Parathyroid adenoma (tissue), 2 donors: ENCODE measurements at regions not wholly inside any gene's neighbourhood (a gene's known extent, or its start where the extent isn't known, plus 50 kb on each side); places are given as distances from the start of the nearest gene placed in this dataset.

ENCODE experiments used
- H2AFZ ChIP-seq: fragments of 300-600 bp; sonication (generic); one replicate; pipeline ENCODE4 v1.7.0; 2017; ENCODE audit warnings: antibody characterized with exemption, mild to moderate bottlenecking
- H3K27ac ChIP-seq: fragments of 300-600 bp; sonication (generic); one replicate; pipeline ENCODE4 v1.7.0; 2017
- H3K27me3 ChIP-seq: fragments of 300-600 bp; sonication (generic); one replicate; pipeline ENCODE4 v1.7.0; 2017; ENCODE audit warnings: low read length; ENCODE audit not compliant: control insufficient read depth, insufficient read depth
- H3K36me3 ChIP-seq: fragments of 300-600 bp; sonication (generic); one replicate; pipeline ENCODE4 v1.7.0; 2017; ENCODE audit warnings: low read length; ENCODE audit not compliant: control insufficient read depth, insufficient read depth
- H3K4me1 ChIP-seq: fragments of 300-600 bp; sonication (generic); one replicate; pipeline ENCODE4 v1.7.0; 2017; ENCODE audit warnings: control low read depth
- H3K4me2 ChIP-seq: fragments of 300-600 bp; sonication (generic); one replicate; pipeline ENCODE4 v1.7.0; 2017; ENCODE audit warnings: low read length
- H3K4me3 ChIP-seq: fragments of 300-600 bp; sonication (generic); one replicate; pipeline ENCODE4 v1.7.0; 2017; ENCODE audit warnings: low read depth, low read length
- H3K79me2 ChIP-seq: fragments of 300-600 bp; sonication (generic); one replicate; pipeline ENCODE4 v1.7.0; 2017; ENCODE audit warnings: control low read depth
- H3K9ac ChIP-seq: fragments of 300-600 bp; sonication (generic); one replicate; pipeline ENCODE4 v1.7.0; 2017; ENCODE audit warnings: mild to moderate bottlenecking
- H3K9me3 ChIP-seq: fragments of 300-600 bp; sonication (generic); one replicate; pipeline ENCODE4 v1.7.0; 2017; ENCODE audit warnings: low read length; ENCODE audit not compliant: control insufficient read depth
- TF ChIP-seq, protein P1 (sequence below): fragments of 300-600 bp; sonication (generic); IDR thresholded peaks from one replicate; pipeline ENCODE4 v1.7.0; 2017; ENCODE audit warnings: antibody characterized with exemption, mild to moderate bottlenecking
- donor health status: primary hyperparathyroidism.

DNA sequence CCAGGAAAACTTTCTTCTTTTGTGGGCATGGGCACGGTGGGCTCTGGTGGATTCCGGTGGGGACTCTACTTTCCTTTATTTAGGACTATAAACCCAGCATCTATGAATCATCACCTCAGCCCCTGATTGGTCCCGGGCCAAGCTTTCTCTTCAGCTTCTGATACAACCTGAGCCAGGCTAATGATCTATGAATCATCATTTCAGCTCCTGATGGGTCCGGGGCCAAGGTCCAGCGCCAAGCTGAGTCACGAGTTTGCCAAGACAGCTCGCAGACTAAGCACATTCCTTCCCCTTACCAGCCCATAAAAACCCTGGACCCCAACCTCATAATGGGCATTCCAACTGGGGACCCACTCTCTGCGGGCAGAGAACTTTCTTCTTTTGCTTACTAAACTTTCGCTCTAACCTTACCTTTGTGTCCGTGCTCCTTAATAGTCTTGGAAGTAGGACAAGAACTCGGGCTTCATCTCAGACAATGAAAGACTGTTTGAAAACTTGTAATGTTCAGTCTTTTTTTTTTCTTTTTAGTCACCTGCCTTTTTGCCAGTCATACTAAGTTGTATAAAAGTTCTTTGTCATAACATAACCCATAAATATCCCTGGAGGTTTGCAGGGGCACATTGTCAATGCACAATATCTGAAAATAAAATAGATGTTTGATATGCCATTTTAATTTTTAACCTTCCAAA, 904.9 kb upstream of the EPHA5 start:
- Histone ChIP-seq H3K4me2 (no peak overlapping the region), H3K4me3 (no peak overlapping the region), H3K27ac (no peak overlapping the region), H3K9ac (no peak overlapping the region), H3K9me3 (no peaks in the 10 kb centered on the region), H3K36me3 (no peaks in the 10 kb centered on the region), H2AFZ (no peak overlapping the region), H3K4me1 (no peaks in the 10 kb centered on the region), H3K79me2 (no peaks in the 10 kb centered on the region), H3K27me3 (no peaks in the 10 kb centered on the region)
- TF ChIP-seq, protein P1, sequence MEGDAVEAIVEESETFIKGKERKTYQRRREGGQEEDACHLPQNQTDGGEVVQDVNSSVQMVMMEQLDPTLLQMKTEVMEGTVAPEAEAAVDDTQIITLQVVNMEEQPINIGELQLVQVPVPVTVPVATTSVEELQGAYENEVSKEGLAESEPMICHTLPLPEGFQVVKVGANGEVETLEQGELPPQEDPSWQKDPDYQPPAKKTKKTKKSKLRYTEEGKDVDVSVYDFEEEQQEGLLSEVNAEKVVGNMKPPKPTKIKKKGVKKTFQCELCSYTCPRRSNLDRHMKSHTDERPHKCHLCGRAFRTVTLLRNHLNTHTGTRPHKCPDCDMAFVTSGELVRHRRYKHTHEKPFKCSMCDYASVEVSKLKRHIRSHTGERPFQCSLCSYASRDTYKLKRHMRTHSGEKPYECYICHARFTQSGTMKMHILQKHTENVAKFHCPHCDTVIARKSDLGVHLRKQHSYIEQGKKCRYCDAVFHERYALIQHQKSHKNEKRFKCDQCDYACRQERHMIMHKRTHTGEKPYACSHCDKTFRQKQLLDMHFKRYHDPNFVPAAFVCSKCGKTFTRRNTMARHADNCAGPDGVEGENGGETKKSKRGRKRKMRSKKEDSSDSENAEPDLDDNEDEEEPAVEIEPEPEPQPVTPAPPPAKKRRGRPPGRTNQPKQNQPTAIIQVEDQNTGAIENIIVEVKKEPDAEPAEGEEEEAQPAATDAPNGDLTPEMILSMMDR = no peak

DNA sequence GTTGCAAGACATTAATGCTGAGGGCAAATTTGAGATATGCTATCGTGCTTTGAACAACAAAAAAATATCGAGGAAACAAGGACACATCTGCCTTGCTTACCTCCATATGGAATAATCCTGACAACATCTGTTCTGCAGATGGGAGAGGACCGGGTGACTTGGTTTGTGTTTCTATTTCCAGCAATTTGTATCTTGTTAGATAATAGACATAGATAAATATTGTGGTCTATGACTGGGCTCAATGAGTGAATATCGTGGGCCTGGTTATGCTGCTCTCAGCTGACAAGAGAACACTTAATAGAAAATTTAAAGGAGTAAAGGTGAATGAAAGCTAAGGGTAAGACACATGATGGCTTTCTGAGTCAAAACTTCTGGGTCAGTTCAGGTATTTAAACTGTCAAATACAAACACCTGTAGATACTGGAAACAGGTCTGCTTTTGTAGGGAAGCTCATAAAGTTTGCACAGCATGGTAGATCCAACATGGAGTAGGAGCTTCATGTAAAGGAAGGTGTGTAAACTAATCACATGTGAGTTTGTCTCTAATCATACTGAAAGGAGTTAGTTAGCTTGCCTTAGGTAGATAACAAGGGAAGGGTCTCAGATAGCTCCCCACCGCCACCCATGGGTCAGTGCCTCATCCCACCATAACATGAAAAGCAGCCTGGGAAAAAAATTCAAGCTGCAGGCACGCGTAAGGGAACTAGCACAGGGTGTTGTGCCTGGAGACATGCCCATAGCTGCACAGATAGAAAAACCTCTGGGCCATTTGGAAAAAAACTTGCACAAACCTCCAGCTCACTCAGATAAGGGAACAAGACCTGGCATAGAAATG, 904.1 kb upstream of the EPHA5 start:
- Histone ChIP-seq H3K9ac (no peak overlapping the region), H3K4me1 (no peaks in the 10 kb centered on the region), H3K27ac (no peak overlapping the region), H3K4me2 (no peak overlapping the region), H2AFZ (no peak overlapping the region), H3K36me3 (no peaks in the 10 kb centered on the region), H3K4me3 (no peak overlapping the region), H3K79me2 (no peaks in the 10 kb centered on the region), H3K27me3 (no peaks in the 10 kb centered on the region), H3K9me3 (no peaks in the 10 kb centered on the region)
- TF ChIP-seq, protein P1 = no peak

DNA sequence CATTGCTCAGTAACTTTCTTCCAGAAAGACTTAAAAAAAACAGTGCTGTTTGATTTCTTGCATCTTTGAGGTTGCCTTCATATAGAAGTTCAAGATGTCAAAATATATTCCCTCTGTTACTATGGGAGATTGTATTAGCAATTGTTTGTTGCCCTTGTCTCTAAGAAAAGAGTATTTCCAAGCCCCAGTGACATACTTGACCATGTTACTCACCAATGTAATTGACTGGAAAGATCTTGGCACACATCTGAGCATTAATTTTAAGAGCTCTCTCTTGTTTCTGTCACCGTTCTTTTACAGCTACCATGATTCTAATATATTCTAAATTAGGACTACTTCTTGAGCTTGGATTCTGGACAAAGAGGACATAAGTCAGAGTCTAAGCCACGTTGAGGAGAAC, 902.7 kb upstream of the EPHA5 start:
- TF ChIP-seq, protein P1 = no peak
- no peak overlapping the region for H3K27ac ChIP-seq
- no peaks in the 10 kb centered on the region for H3K4me1 ChIP-seq
- H3K79me2 ChIP-seq = no peaks in the 10 kb centered on the region
- no peaks in the 10 kb centered on the region for H3K36me3 ChIP-seq
- no peak overlapping the region for H3K4me2 ChIP-seq
- no peak overlapping the region for H3K9ac ChIP-seq
- no peak overlapping the region for H2AFZ ChIP-seq
- H3K27me3 ChIP-seq = no peaks in the 10 kb centered on the region
- no peaks in the 10 kb centered on the region for H3K9me3 ChIP-seq
- H3K4me3 ChIP-seq = no peak overlapping the region

DNA sequence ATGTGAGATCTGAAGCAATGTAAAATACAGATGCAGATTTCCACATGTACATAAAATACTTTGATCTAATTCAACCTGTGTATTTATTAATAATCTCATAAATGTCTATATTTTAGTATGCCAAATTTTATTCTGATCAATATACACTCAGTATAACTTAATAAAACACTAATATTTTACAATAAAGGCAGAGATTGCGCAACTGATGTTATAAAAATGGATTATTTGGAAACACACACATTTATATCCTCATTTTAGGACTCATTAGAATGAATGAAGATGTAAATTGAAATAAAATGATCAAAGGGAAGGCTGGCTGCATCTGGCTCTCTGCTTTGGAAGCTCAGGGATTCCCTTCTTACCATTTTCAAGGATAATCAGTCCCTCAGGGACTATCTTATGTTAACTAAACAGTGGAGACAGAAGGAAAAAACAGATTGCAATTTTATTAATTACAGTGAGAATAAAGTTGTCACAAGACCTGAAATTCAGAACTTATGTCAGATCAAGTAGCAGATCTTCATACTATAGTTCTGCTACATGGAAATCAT, 900.9 kb upstream of the EPHA5 start:
- Histone ChIP-seq H3K4me1 (no peaks in the 10 kb centered on the region), H3K79me2 (no peaks in the 10 kb centered on the region), H3K4me2 (no peak overlapping the region), H3K36me3 (no peaks in the 10 kb centered on the region), H3K4me3 (no peak overlapping the region), H3K27ac (no peak overlapping the region), H3K9me3 (no peaks in the 10 kb centered on the region), H3K9ac (no peak overlapping the region), H2AFZ (no peak overlapping the region), H3K27me3 (no peaks in the 10 kb centered on the region)
- TF ChIP-seq, protein P1 = no peak
